GM12892 (cell line): ENCODE measurements at regions not wholly inside any gene's neighbourhood (a gene's known extent, or its start where the extent isn't known, plus 50 kb on each side); places are given as distances from the start of the nearest gene placed in this dataset.

Experiments
- POLR2A ChIP-seq: IDR thresholded peaks from 2 replicates; pipeline ENCODE4 v1.6.1; 2011; ENCODE audit warnings: low read depth, low read length, control low read depth
- POLR2AphosphoS5 ChIP-seq: IDR thresholded peaks from 2 replicates; pipeline ENCODE4 v1.6.1; 2011; ENCODE audit warnings: low read depth, low read length, control low read depth

GRCh38 chr13:39910041-39910440, 254.6 kb downstream of the COG6 start:
- no peak for TF ChIP-seq POLR2A
- TF ChIP-seq POLR2AphosphoS5, result no peak
